ENCODE measurements at regions not wholly inside any gene's neighbourhood (a gene's known extent, or its start where the extent isn't known, plus 50 kb on each side); places are given as distances from the start of the nearest gene placed in this dataset.

- DNase-seq (ENCODE audit: low read depth), result no peak
- TF ChIP-seq, protein P1, sequence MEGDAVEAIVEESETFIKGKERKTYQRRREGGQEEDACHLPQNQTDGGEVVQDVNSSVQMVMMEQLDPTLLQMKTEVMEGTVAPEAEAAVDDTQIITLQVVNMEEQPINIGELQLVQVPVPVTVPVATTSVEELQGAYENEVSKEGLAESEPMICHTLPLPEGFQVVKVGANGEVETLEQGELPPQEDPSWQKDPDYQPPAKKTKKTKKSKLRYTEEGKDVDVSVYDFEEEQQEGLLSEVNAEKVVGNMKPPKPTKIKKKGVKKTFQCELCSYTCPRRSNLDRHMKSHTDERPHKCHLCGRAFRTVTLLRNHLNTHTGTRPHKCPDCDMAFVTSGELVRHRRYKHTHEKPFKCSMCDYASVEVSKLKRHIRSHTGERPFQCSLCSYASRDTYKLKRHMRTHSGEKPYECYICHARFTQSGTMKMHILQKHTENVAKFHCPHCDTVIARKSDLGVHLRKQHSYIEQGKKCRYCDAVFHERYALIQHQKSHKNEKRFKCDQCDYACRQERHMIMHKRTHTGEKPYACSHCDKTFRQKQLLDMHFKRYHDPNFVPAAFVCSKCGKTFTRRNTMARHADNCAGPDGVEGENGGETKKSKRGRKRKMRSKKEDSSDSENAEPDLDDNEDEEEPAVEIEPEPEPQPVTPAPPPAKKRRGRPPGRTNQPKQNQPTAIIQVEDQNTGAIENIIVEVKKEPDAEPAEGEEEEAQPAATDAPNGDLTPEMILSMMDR (IDR thresholded peaks at IDR 0.05; ENCODE audit: low read depth, low read length, missing control alignments), result no peak
- no peak overlapping the region for H3K4me3 ChIP-seq (ENCODE audit: low read depth, low read length)
Observed at GRCh38 chr4:159410076-159410777, 307.3 kb downstream of the RAPGEF2 start.

GRCh38 chr4:159410891-159411290, 308.0 kb downstream of the RAPGEF2 start:
- TF ChIP-seq, protein P1 (IDR thresholded peaks at IDR 0.05; ENCODE audit: low read depth, low read length, missing control alignments), result no peak
- DNase-seq (ENCODE audit: low read depth), result no peak
- no peak overlapping the region for H3K4me3 ChIP-seq (ENCODE audit: low read depth, low read length)

DNA sequence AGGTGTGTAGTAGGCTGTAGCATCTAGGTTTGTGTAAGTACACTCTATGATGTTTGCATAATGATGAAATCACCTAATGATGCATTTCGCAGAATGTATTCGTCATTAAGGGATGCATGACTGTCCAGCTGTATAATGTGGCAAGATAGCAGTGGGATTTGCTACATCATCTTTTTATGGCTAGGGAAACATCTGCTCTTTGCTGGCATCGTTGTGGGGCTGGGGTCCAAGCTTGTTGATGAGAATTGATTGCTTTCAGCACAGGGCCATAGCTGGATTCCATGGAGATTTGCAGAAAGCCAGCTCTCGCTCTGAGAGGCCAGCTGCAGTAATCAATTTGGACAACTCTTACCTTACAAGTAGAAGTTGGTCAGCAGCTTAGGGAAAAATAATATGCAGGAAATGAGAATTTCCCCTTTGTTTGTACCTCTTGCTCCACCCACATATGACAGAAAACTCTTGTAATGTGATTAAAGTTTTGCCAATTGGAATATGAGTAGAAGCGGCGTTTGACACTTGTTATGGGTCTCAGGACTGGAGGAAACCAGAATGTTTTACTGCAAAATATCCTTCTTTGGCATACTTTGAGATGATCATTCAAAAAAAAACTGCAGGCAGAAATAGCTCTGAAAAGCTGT, 310.5 kb downstream of the RAPGEF2 start:
- no peak for DNase-seq (ENCODE audit: low read depth)
- H3K4me3 ChIP-seq (ENCODE audit: low read depth, low read length), result no peak overlapping the region
- TF ChIP-seq, protein P1 (IDR thresholded peaks at IDR 0.05; ENCODE audit: low read depth, low read length, missing control alignments), result no peak

DNA sequence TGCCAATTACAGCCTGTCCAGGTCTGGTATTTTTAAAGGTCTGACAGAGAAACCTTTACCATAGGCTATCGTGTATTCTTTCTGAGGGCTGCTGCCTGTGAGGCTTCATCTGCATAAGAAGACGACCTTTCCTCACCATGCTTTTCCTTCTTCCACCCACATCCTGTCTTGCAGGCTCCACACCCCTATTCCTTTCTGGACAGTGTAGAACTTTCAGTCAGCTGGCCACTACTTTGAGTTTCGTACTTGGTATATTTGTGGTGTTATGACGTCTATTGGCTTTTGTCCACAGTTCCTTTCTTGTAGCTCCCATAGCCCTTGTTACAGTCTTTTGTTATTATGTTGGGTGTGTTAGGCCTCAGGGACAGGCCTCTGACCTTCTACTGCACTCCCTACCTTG, 311.4 kb downstream of the RAPGEF2 start:
- H3K4me3 ChIP-seq (ENCODE audit: low read depth, low read length), result no peak overlapping the region
- no peak for DNase-seq (ENCODE audit: low read depth)
- TF ChIP-seq, protein P1 (IDR thresholded peaks at IDR 0.05; ENCODE audit: low read depth, low read length, missing control alignments), result no peak

- TF ChIP-seq, protein P1 (IDR thresholded peaks at IDR 0.05; ENCODE audit: low read depth, low read length, missing control alignments), result no peak
- DNase-seq (ENCODE audit: low read depth), result no peak
Observed at GRCh38 chr4:159416073-159416472, 313.2 kb downstream of the RAPGEF2 start.

DNA sequence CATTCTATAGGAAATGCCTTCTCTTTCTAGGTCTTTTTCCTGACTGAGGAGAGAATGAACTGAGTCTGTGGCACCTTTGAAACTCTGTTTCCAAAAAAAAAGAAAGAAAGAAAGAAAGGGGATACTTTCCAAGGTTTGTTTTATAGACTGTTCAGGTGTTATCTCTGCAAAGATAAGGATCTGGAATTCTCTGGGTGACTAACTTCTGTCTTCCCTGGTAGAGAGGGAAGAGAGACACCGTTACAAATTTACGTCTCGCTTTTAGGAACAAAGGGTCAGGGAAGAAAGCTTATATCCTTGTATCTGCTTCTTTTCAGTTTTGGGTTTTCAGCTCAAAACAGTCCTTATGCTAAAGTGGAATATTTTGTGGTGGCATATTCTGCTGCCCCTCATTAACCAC, 314.1 kb downstream of the RAPGEF2 start:
- TF ChIP-seq, protein P1 (IDR thresholded peaks at IDR 0.05; ENCODE audit: low read depth, low read length, missing control alignments), result no peak
- DNase-seq (ENCODE audit: low read depth), result no peak
- no peak overlapping the region for H3K4me3 ChIP-seq (ENCODE audit: low read depth, low read length)

More at GRCh38 chr4:159416073-159416472, 313.2 kb downstream of the RAPGEF2 start:
- no peak overlapping the region for H3K4me3 ChIP-seq (ENCODE audit: low read depth, low read length)
